ENCODE measurements at regions not wholly inside any gene's neighbourhood (a gene's known extent, or its start where the extent isn't known, plus 50 kb on each side); places are given as distances from the start of the nearest gene placed in this dataset.

GRCh38 chr5:10904862-10905432 is 143.9 kb upstream of the DAP start:
- intact Hi-C loops (cut with micrococcal nuclease) = no loop called here
- H3K9me3 ChIP-seq (replicated peaks; ENCODE audit: control insufficient read depth, insufficient read depth, low read length) = no peaks in the 10 kb centered on the region
- H3K4me2 ChIP-seq (ENCODE audit: insufficient read depth, low read length) = no peak overlapping the region
- no peak overlapping the region for H3K27ac ChIP-seq (ENCODE audit: insufficient read depth, low read depth, low read length)
- TF ChIP-seq POLR2A (IDR thresholded peaks at IDR 0.05; ENCODE audit: low read depth, low read length) (no peak), POLR2AphosphoS5 (IDR thresholded peaks at IDR 0.05; ENCODE audit: insufficient read depth, low read depth, low read length) (no peak), GATA2 (IDR thresholded peaks at IDR 0.05; ENCODE audit: insufficient read depth, insufficient read length, low read depth, low read length) (no peak), MYC (IDR thresholded peaks at IDR 0.05; ENCODE audit: low read depth, low read length) (no peak), JUN (IDR thresholded peaks at IDR 0.05; ENCODE audit: borderline replicate concordance, insufficient read depth, insufficient read length, low read depth) (no peak), CTCF (IDR thresholded peaks at IDR 0.05; ENCODE audit: extremely low read depth in 1 of 2, insufficient read depth in 1 of 2, low read depth in 1 of 2, low read length in 2 of 2) (no peak), FOS (IDR thresholded peaks at IDR 0.05; ENCODE audit: borderline replicate concordance, insufficient read depth, low read length) (no peak), EZH2 (IDR thresholded peaks at IDR 0.05; ENCODE audit: borderline replicate concordance, low read depth, low read length, severe bottlenecking) (no peak)
- TF ChIP-seq, protein P1, sequence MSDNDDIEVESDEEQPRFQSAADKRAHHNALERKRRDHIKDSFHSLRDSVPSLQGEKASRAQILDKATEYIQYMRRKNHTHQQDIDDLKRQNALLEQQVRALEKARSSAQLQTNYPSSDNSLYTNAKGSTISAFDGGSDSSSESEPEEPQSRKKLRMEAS (IDR thresholded peaks at IDR 0.05; ENCODE audit: insufficient read depth, insufficient read length) = no peak
- H3K9me1 ChIP-seq (replicated peaks; ENCODE audit: control insufficient read depth, extremely low read depth, insufficient read depth, low read length) = no peaks in the 10 kb centered on the region
- H3K27me3 ChIP-seq (ENCODE audit: control insufficient read depth in 2 of 2, insufficient read depth in 2 of 2, low read length in 2 of 2) = no peaks in the 10 kb centered on the region
- no peaks in the 10 kb centered on the region for H4K20me1 ChIP-seq (replicated peaks; ENCODE audit: control insufficient read depth, extremely low read depth, insufficient read depth, low read length)
- H3K79me2 ChIP-seq (ENCODE audit: control insufficient read depth, insufficient read depth, low read length) = no peaks in the 10 kb centered on the region
- DNase-seq (ENCODE audit: low read depth, low spot score) = no peak
- H3K9ac ChIP-seq (replicated peaks; ENCODE audit: extremely low read depth, insufficient read depth, low read length) = no peak overlapping the region
- BruUV-seq (replicated peaks) = no TSS peak
- no peak overlapping the region for H3K4me3 ChIP-seq (replicated peaks in 1 of 3; ENCODE audit: insufficient read depth in 1 of 3, low read depth in 1 of 3, low read length in 3 of 3)
- no peaks in the 10 kb centered on the region for H3K36me3 ChIP-seq (ENCODE audit: control insufficient read depth in 2 of 2, extremely low read depth in 1 of 2, insufficient read depth in 2 of 2, low read length in 2 of 2)
- FAIRE-seq = no peak
- CTCF ChIA-PET = interaction anchor here (0.7 kb wide), 1 partner anchor 41 kb away, joined by 3 read pairs; no protein-coding TSS in a partner anchor
- dilution Hi-C loops (cut with MboI; ENCODE audit: extremely low pct_ligation_motif_present, low sequenced_read_pairs) = no loop called here
- H3K4me1 ChIP-seq (ENCODE audit: control insufficient read depth, extremely low read depth, insufficient read depth, low read length) = peaks cover 6% of the 10 kb centered on the region
- POLR2A ChIA-PET = no interaction called here
- H2AFZ ChIP-seq (ENCODE audit: low read depth, low read length) = no peak overlapping the region

Data from endothelial cell of umbilical vein (primary cell).